Pancreas (tissue), 10 donors: ENCODE measurements at regions not wholly inside any gene's neighbourhood (a gene's known extent, or its start where the extent isn't known, plus 50 kb on each side); places are given as distances from the start of the nearest gene placed in this dataset.

Experiments
- ATAC-seq, 4 donors: fragments of 200-7000 bp; cut with Tn5 transposase; one replicate each; pipeline versions ENCODE4 v1.8.0 to v1.9.1; 2020; ENCODE audit warnings: mild to moderate bottlenecking in 4 of 4, moderate library complexity in 4 of 4
- DNase-seq, 6 donors: peaks; one replicate each; pipeline ENCODE4 v3.0.0-alpha.2; 2020
- FAIRE-seq: peaks from 2 replicates; lab custom pipeline; 2012; peaks lifted over from hg19 to GRCh38; lab: Jason Lieb, UNC
- H3K27ac ChIP-seq, 4 donors: fragments of 200-600 bp; sonication (generic); 1 replicate in 3 of 4; 2 replicates in 1 of 4; pipeline versions ENCODE4 v1.5.0 to v1.8.0; 2020
- H3K27me3 ChIP-seq, 4 donors: fragments of 200-600 bp; one replicate each; pipeline ENCODE4 v1.8.0; 2021
- H3K36me3 ChIP-seq, 3 donors: fragments of 200-600 bp; sonication (generic) in 1 of 3; one replicate each; pipeline versions ENCODE4 v1.5.0 to v1.8.0; 2020 to 2021
- H3K4me1 ChIP-seq, 3 donors: fragments of 200-600 bp; one replicate each; pipeline ENCODE4 v1.8.0; 2021
- H3K4me3 ChIP-seq, 4 donors: fragments of 200-600 bp; sonication (generic) in 2 of 4; one replicate each; pipeline versions ENCODE4 v1.5.0 to v1.8.0; 2020 to 2021
- H3K9me3 ChIP-seq, 4 donors: fragments of 200-600 bp; one replicate each; pipeline ENCODE4 v1.8.0; 2021
- CTCF ChIP-seq, 4 donors: fragments of 200-600 bp; sonication (generic) in 3 of 4; IDR thresholded peaks; one replicate each; pipeline versions ENCODE4 v1.5.0 to v1.8.0; 2021; ENCODE audit warnings: antibody characterized with exemption in 4 of 4
- WGBS, 2 donors: extraction: QIAGEN DNeasy Blood & Tissue Kit; methylation state at CpG; one replicate each; pipeline ENCODE4 v1.1.7; 2013; 5-methylcytosine and 5-hydroxymethylcytosine counted together
- intact Hi-C, 3 donors: fragments of 100-400 bp; cut with DNase I; formaldehyde crosslinking; loops; one replicate each; pipeline versions ENCODE4 v1.11.1 to v1.14.2; 2022
- donor health status: healthy with polysubstance abuse.
- donor health status: DM: no; HTN: no; CAD: no; lungs with moderate emphysema.
- donor health status: DM: no; HTN: no; CAD: no.
- donor health status: control.
- donor health status: control.
- donor health status: Bipolar disorder and iron deficiency.
- donor health status: DM: yes; HTN: yes; CAD: no.
- donor health status: DM: no; HTN: no; CAD: no.
- donor health status: DM: no; HTN: no; CAD: no.
- donor health status: DM: yes; HTN: yes; CAD: no.

- Histone ChIP-seq H3K27ac (no peak overlapping the region), H3K4me1 (no peaks in the 10 kb centered on the region), H3K4me3 (no peak overlapping the region), H3K9me3 (no peaks in the 10 kb centered on the region), H3K27me3 (no peaks in the 10 kb centered on the region), H3K36me3 (no peaks in the 10 kb centered on the region)
- FAIRE-seq (no peak), ATAC-seq (no peak), DNase-seq (peak in 1 of 6 donors; percentile 19)
- TF ChIP-seq CTCF (IDR thresholded peaks at IDR 0.05) = no peak
- intact Hi-C loops = no loop called here
- WGBS, 2 donors = 63 to 77% methylated on average over 4 of the region's 4 CpGs
Measured at GRCh38 chrX:56057325-56057724, 174.8 kb upstream of the KLF8 start.

GRCh38 chrX:56066016-56066415 is 166.1 kb upstream of the KLF8 start:
- 44 to 71% methylated on average over 2 of the region's 2 CpGs for WGBS, 2 donors
- Histone ChIP-seq H3K27ac (no peak overlapping the region), H3K4me3 (no peak overlapping the region), H3K27me3 (no peaks in the 10 kb centered on the region), H3K9me3 (no peaks in the 10 kb centered on the region), H3K36me3 (no peaks in the 10 kb centered on the region), H3K4me1 (no peaks in the 10 kb centered on the region)
- TF ChIP-seq CTCF (IDR thresholded peaks at IDR 0.05) = no peak
- no peak for ATAC-seq
- intact Hi-C loops = no loop called here
- FAIRE-seq = no peak
- peak in 1 of 6 donors; percentile 8 for DNase-seq

GRCh38 chrX:56068274-56068758 is 163.8 kb upstream of the KLF8 start:
- no peaks in the 10 kb centered on the region for H3K4me1 ChIP-seq
- H3K36me3 ChIP-seq = no peaks in the 10 kb centered on the region
- no peak for ATAC-seq
- no peak for TF ChIP-seq CTCF (IDR thresholded peaks at IDR 0.05)
- H3K9me3 ChIP-seq = no peaks in the 10 kb centered on the region
- FAIRE-seq = no peak
- intact Hi-C loops = no loop called here
- peak in 1 of 6 donors; percentile 19 for DNase-seq
- H3K27me3 ChIP-seq = no peaks in the 10 kb centered on the region
- WGBS, 2 donors = 50 to 69% methylated on average over 4 of the region's 4 CpGs
- H3K4me3 ChIP-seq = no peak overlapping the region
- H3K27ac ChIP-seq = no peak overlapping the region

GRCh38 chrX:56069299-56069931 is 162.7 kb upstream of the KLF8 start:
- DNase-seq = peak in 1 of 6 donors; percentile 21
- TF ChIP-seq CTCF (IDR thresholded peaks at IDR 0.05) = no peak
- FAIRE-seq = no peak
- Histone ChIP-seq H3K4me3 (no peak overlapping the region), H3K4me1 (no peaks in the 10 kb centered on the region), H3K36me3 (no peaks in the 10 kb centered on the region), H3K9me3 (no peaks in the 10 kb centered on the region), H3K27ac (no peak overlapping the region), H3K27me3 (no peaks in the 10 kb centered on the region)
- WGBS, 2 donors = 66 to 88% methylated on average over 9 of the region's 9 CpGs
- intact Hi-C loops = no loop called here
- ATAC-seq = no peak

GRCh38 chrX:56089376-56089775 is 142.8 kb upstream of the KLF8 start:
- TF ChIP-seq CTCF (IDR thresholded peaks at IDR 0.05) = no peak
- Histone ChIP-seq H3K27me3 (peaks cover 0 to 3% (median 0%) of the 10 kb centered on the region in 4 donors), H3K27ac (no peak overlapping the region), H3K4me3 (no peak overlapping the region), H3K36me3 (no peaks in the 10 kb centered on the region), H3K4me1 (no peaks in the 10 kb centered on the region), H3K9me3 (no peaks in the 10 kb centered on the region)
- DNase-seq = no peak
- intact Hi-C loops = no loop called here
- 43 to 78% methylated on average over 2 of the region's 2 CpGs for WGBS, 2 donors
- no peak for FAIRE-seq
- no peak for ATAC-seq
